Amniotic epithelial cell (primary cell): ENCODE measurements at regions not wholly inside any gene's neighbourhood (a gene's known extent, or its start where the extent isn't known, plus 50 kb on each side); places are given as distances from the start of the nearest gene placed in this dataset.
"Not testable (repeated sequence)": the region's sequence is repeated elsewhere in the genome, so short reads cannot be mapped to it uniquely, and the experiment has no call there.

Source experiments
- DNase-seq: peaks from one replicate; pipeline ENCODE4 v3.0.0-alpha.2; 2010; ENCODE audit warnings: low read depth

GRCh38 chr10:15921423-15921945 is 61.2 kb upstream of the MINDY3 start:
- DNase-seq, result not testable (repeated sequence)

- no peak for DNase-seq
These were observed 71.1 kb upstream of the MINDY3 start for GRCh38 chr10:15931376-15931775.

- not testable (repeated sequence) for DNase-seq
These were observed 79.2 kb upstream of the MINDY3 start for GRCh38 chr10:15939543-15939942.

GRCh38 chr10:15943426-15943825 is 83.1 kb upstream of the MINDY3 start:
- no peak for DNase-seq

- DNase-seq, result no peak
These were observed 93.9 kb upstream of the MINDY3 start for GRCh38 chr10:15954188-15954587.

GRCh38 chr10:15960277-15960676 is 100.0 kb upstream of the MINDY3 start:
- no peak for DNase-seq

GRCh38 chr10:15972736-15973135 is 112.4 kb upstream of the MINDY3 start:
- DNase-seq, result not testable (repeated sequence)

- DNase-seq, result no peak
These were observed 125.4 kb upstream of the MINDY3 start for GRCh38 chr10:15985690-15986089.

- no peak for DNase-seq
These were observed 130.3 kb upstream of the MINDY3 start for GRCh38 chr10:15990535-15991129.

- DNase-seq, result no peak
These were observed 137.0 kb upstream of the MINDY3 start for GRCh38 chr10:15997313-15997712.

GRCh38 chr10:16001581-16001980 is 141.3 kb upstream of the MINDY3 start:
- DNase-seq, result no peak

- DNase-seq, result no peak
These were observed 149.5 kb upstream of the MINDY3 start for GRCh38 chr10:16009785-16010184.

- DNase-seq, result peak; percentile 1
These were observed 151.2 kb upstream of the MINDY3 start for GRCh38 chr10:16011548-16011947.

- DNase-seq, result no peak
These were observed 154.2 kb upstream of the MINDY3 start for GRCh38 chr10:16014469-16014868.

- no peak for DNase-seq
These were observed 156.4 kb upstream of the MINDY3 start for GRCh38 chr10:16016688-16017087.

- no peak for DNase-seq
These were observed 160.5 kb upstream of the MINDY3 start for GRCh38 chr10:16020836-16021235.

- not testable (repeated sequence) for DNase-seq
These were observed 166.5 kb upstream of the MINDY3 start for GRCh38 chr10:16026832-16027231.

- DNase-seq, result no peak
These were observed 170.3 kb upstream of the MINDY3 start for GRCh38 chr10:16030562-16030961.

GRCh38 chr10:16049050-16049449 is 188.7 kb upstream of the MINDY3 start:
- DNase-seq, result no peak

- DNase-seq, result no peak
These were observed 189.5 kb upstream of the MINDY3 start for GRCh38 chr10:16049782-16050181.

- DNase-seq, result no peak
These were observed 203.0 kb upstream of the MINDY3 start for GRCh38 chr10:16063350-16063749.

- DNase-seq, result not testable (repeated sequence)
These were observed 223.2 kb upstream of the MINDY3 start for GRCh38 chr10:16083551-16083950.

GRCh38 chr10:16105082-16105481 is 244.8 kb upstream of the MINDY3 start:
- DNase-seq, result no peak
